ENCODE measurements at regions not wholly inside any gene's neighbourhood (a gene's known extent, or its start where the extent isn't known, plus 50 kb on each side); places are given as distances from the start of the nearest gene placed in this dataset.

DNA sequence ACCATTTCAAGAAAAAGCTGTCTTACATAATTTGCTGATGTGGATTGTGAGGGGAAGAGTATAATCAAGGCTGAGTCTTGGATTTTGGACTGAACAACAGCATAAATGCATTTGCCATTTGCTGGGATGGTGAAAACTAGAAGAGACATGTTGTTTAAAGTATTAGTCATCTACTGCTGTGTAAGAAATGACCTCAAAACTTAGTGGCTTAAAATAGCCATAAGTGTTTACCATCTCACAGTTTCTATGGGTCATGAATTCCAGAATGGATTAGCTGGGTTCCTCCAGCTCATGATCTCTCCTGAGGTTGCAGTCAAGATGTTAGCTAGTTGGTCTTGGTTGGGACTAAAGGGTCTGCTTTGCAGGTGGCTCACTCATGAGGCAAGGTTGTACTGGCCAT lies 66.2 kb downstream of the SCN11A start:
- Histone ChIP-seq H3K9me3 (ENCODE audit: severe bottlenecking) (no peaks in the 10 kb centered on the region), H3K36me3 (no peaks in the 10 kb centered on the region), H3K27me3 (ENCODE audit: insufficient read depth, low read depth, severe bottlenecking) (peaks cover 27% of the 10 kb centered on the region), H3K4me3 (ENCODE audit: low read depth, low read length) (no peak overlapping the region), H3K27ac (no peak overlapping the region)
- no peak for DNase-seq
- TF ChIP-seq, protein P1, sequence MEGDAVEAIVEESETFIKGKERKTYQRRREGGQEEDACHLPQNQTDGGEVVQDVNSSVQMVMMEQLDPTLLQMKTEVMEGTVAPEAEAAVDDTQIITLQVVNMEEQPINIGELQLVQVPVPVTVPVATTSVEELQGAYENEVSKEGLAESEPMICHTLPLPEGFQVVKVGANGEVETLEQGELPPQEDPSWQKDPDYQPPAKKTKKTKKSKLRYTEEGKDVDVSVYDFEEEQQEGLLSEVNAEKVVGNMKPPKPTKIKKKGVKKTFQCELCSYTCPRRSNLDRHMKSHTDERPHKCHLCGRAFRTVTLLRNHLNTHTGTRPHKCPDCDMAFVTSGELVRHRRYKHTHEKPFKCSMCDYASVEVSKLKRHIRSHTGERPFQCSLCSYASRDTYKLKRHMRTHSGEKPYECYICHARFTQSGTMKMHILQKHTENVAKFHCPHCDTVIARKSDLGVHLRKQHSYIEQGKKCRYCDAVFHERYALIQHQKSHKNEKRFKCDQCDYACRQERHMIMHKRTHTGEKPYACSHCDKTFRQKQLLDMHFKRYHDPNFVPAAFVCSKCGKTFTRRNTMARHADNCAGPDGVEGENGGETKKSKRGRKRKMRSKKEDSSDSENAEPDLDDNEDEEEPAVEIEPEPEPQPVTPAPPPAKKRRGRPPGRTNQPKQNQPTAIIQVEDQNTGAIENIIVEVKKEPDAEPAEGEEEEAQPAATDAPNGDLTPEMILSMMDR (IDR thresholded peaks at IDR 0.05; ENCODE audit: low read depth, low read length) = no peak

DNA sequence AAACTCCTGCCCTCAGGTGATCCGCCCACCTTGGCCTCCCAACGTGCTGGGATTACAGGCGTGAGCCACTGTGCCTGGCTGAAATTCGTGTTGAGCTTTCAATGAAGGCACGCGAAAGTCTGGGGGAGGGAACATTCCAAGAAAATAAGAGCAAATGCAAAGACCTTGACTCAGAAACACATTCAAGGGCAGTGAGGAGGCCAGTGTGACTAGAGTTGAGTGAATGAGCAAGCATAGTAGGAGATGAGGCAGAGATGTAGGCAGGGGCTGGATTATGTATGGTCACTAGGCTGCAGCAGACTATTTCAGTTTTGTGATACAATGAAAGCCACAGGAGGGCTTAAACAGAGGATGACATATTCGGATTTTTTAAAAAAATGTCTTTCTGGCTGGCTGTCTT lies 67.0 kb downstream of the SCN11A start:
- no peak for DNase-seq
- H3K4me3 ChIP-seq (ENCODE audit: low read depth, low read length) = no peak overlapping the region
- TF ChIP-seq, protein P1 (IDR thresholded peaks at IDR 0.05; ENCODE audit: low read depth, low read length) = no peak
- no peaks in the 10 kb centered on the region for H3K36me3 ChIP-seq
- H3K27me3 ChIP-seq (ENCODE audit: insufficient read depth, low read depth, severe bottlenecking) = peaks cover 28% of the 10 kb centered on the region
- no peak overlapping the region for H3K27ac ChIP-seq
- H3K9me3 ChIP-seq (ENCODE audit: severe bottlenecking) = no peaks in the 10 kb centered on the region

DNA sequence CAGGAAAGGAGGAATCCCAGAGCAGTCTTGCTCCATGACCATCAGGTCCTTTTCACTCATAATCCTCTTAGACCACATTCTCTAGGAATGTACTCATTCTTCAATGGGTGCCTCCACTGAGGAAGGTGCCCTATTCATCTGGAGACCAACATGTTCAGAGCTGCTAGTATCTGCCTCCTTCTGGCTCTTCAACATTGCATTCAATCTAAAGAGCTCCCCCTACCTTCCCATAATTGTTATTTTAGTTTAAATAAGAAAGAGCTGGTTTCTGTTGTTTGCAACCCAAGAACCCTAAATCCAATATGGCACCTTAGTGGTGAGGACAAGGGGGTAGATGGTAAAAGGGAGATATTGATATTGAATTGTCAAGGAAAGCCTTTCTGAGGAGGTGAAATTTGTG lies 67.6 kb downstream of the SCN11A start:
- H3K27me3 ChIP-seq (ENCODE audit: insufficient read depth, low read depth, severe bottlenecking) = peaks cover 34% of the 10 kb centered on the region
- no peaks in the 10 kb centered on the region for H3K9me3 ChIP-seq (ENCODE audit: severe bottlenecking)
- no peak for DNase-seq
- H3K4me3 ChIP-seq (ENCODE audit: low read depth, low read length) = no peak overlapping the region
- no peak overlapping the region for H3K27ac ChIP-seq
- H3K36me3 ChIP-seq = no peaks in the 10 kb centered on the region
- TF ChIP-seq, protein P1 (IDR thresholded peaks at IDR 0.05; ENCODE audit: low read depth, low read length) = no peak

DNA sequence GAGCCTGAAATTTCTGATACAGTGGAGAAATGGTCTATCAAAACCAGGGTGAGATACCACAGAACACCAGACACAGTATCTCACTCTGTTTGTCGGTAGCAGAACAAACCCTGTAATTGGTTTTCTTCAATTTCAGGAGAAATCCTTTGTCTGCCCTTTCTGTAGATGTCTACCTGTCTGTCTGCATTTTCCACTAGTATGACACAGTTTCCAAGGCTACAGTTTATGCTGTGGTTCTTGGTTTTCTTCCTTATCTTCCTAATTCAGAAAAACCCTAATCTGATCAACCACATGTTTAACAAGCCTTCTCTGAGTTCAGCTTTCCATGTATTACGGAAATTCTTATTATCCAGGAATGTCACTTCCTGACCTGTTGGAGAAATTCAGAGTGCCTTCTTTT lies 70.8 kb downstream of the SCN11A start:
- Histone ChIP-seq H3K27me3 (ENCODE audit: insufficient read depth, low read depth, severe bottlenecking) (peaks cover 22% of the 10 kb centered on the region), H3K4me3 (ENCODE audit: low read depth, low read length) (no peak overlapping the region), H3K36me3 (no peaks in the 10 kb centered on the region)

DNA sequence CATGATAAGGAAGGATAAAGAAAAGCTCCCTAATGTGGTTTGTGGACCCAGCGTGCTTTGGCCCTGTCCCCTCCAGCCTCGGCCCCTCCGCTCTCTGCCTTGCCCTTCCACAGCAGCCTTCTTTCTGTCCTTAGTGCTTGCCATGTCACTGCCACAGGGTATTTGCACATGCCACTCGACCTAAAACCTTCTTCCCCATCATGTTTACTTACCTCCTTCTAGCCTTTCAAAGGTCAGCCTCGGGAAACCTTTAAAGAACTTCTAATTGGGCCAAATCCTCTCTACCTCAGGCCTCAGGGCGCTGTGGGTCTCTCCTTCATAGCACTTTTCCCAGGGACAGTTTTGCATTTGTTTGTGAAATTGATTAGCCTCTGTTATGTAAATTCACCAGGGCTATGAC lies 73.0 kb downstream of the SCN11A start:
- Histone ChIP-seq H3K36me3 (no peaks in the 10 kb centered on the region), H3K9me3 (ENCODE audit: severe bottlenecking) (no peaks in the 10 kb centered on the region), H3K4me3 (ENCODE audit: low read depth, low read length) (no peak overlapping the region), H3K27ac (no peak overlapping the region), H3K27me3 (ENCODE audit: insufficient read depth, low read depth, severe bottlenecking) (peaks cover 12% of the 10 kb centered on the region)
- no peak for DNase-seq
- TF ChIP-seq, protein P1 (IDR thresholded peaks at IDR 0.05; ENCODE audit: low read depth, low read length) = no peak

More for the DNA sequence above, 70.8 kb downstream of the SCN11A start:
- no peaks in the 10 kb centered on the region for H3K9me3 ChIP-seq (ENCODE audit: severe bottlenecking)
- H3K27ac ChIP-seq = no peak overlapping the region
- TF ChIP-seq, protein P1 (IDR thresholded peaks at IDR 0.05; ENCODE audit: low read depth, low read length) = no peak
- DNase-seq = no peak

DNA sequence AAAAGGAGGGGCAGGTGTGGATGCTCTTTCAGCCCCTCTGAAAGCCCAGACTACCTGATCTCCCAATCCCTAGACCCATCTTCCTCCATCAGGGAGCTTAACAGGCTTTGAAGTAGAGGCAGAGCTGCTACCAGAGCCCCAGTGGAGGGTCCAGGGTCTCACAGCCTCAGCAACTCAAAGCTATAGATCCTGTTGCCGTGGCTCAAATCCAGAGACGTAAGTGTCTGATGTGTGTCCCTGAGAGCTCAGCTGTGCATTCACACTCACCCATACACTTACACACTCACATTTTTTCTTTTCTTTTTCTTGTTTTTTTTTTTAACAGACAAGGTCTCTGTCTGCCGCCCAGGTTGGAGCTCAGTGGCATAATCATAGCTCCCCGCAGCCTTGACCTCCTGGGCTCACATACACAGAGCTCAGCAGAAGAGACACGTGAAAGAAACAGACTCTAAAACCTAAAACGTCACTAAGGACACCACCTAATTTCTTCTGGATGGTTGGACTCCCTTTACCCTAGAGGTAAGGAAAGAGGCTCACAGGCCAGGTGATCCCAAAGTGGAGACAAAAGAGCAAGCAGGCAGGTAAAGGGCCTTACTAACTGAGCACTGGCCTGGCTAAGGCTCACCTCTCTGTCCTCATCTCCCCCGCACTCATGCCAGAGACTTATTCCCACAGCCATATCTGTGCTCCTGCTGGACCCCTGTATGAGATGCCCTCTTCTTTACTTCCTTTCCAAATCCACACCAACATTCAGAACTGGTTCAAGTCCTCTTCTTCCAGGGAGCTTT lies 80.7 kb downstream of the SCN11A start:
- H3K36me3 ChIP-seq = no peaks in the 10 kb centered on the region
- TF ChIP-seq, protein P1 (IDR thresholded peaks at IDR 0.05; ENCODE audit: low read depth, low read length) = no peak
- H3K9me3 ChIP-seq (ENCODE audit: severe bottlenecking) = no peaks in the 10 kb centered on the region
- H3K4me3 ChIP-seq (ENCODE audit: low read depth, low read length) = no peak overlapping the region
- DNase-seq = no peak
- peaks cover 21% of the 10 kb centered on the region for H3K27me3 ChIP-seq (ENCODE audit: insufficient read depth, low read depth, severe bottlenecking)
- no peak overlapping the region for H3K27ac ChIP-seq
